ENCODE measurements at regions not wholly inside any gene's neighbourhood (a gene's known extent, or its start where the extent isn't known, plus 50 kb on each side); places are given as distances from the start of the nearest gene placed in this dataset.

GRCh38 chr10:83685458-83685857 lies 453.9 kb upstream of the GHITM start:
- no peak overlapping the region for H3K23ac ChIP-seq (ENCODE audit: insufficient read length)
- H3K56ac ChIP-seq (replicated peaks; ENCODE audit: insufficient read length, low read depth, low read length): no peak overlapping the region
- H4K91ac ChIP-seq (replicated peaks; ENCODE audit: insufficient read length, low read length): no peak overlapping the region
- H2AFZ ChIP-seq (ENCODE audit: low read length): no peak overlapping the region
- H3K27me3 ChIP-seq (replicated peaks in 1 of 4; ENCODE audit: control insufficient read depth in 3 of 4, extremely low read depth in 1 of 4, insufficient read depth in 3 of 4, low read length in 3 of 4): no peaks in the 10 kb centered on the region
- ChIA-PET POLR2A (ENCODE audit: partially characterized antibody) (no interaction called here), CTCF (ENCODE audit: partially characterized antibody) (interaction anchor here (1.6 kb wide), 1 partner anchor 13 kb away, joined by 3 read pairs; no protein-coding TSS in a partner anchor)
- no peak for DNase-seq (ENCODE audit: low read depth in 1 of 2, low spot score in 2 of 2)
- no peak overlapping the region for H2BK20ac ChIP-seq (ENCODE audit: low read length)
- H2BK5ac ChIP-seq (ENCODE audit: low read depth, low read length): no peak overlapping the region
- H2BK15ac ChIP-seq (ENCODE audit: low read length): no peak overlapping the region
- no peak for FAIRE-seq
- H3K36me3 ChIP-seq (ENCODE audit: control insufficient read depth in 2 of 4, insufficient read depth in 4 of 4, low read length in 3 of 4): no peaks in the 10 kb centered on the region
- no peak overlapping the region for H3K14ac ChIP-seq (ENCODE audit: insufficient read length)
- no peak overlapping the region for H3K9ac ChIP-seq (replicated peaks in 1 of 4; ENCODE audit: extremely low read depth in 1 of 4, low read depth in 3 of 4, low read length in 3 of 4)
- H3K27ac ChIP-seq (ENCODE audit: low read depth, low read length): no peak overlapping the region
- no peak overlapping the region for H2BK12ac ChIP-seq (ENCODE audit: low read depth, low read length)
- no peaks in the 10 kb centered on the region for H3K79me1 ChIP-seq (ENCODE audit: low read depth, low read length)
- H3K4me3 ChIP-seq (ENCODE audit: extremely low read depth in 1 of 4, insufficient read depth in 2 of 4, low read depth in 3 of 4, low read length in 4 of 4): no peak overlapping the region
- H4K20me1 ChIP-seq (replicated peaks in 1 of 2; ENCODE audit: control insufficient read depth in 1 of 2, insufficient read depth in 2 of 2, low read length in 2 of 2): no peaks in the 10 kb centered on the region
- H3K4me1 ChIP-seq (replicated peaks in 1 of 4; ENCODE audit: control insufficient read depth in 3 of 4, insufficient read depth in 4 of 4, low read length in 3 of 4): peaks cover 0 to 3% (median 0%) of the 10 kb centered on the region in 4 experiments; a peak in 1 of 7 replicates
- WGBS, 2 experiments (ENCODE audit: extremely low coverage in 1 of 2, insufficient coverage in 1 of 2, insufficient read length in 1 of 2, insufficient replicate concordance in 2 of 2, low coverage in 1 of 2, low lambda C conversion rate in 2 of 2, missing lambda C conversion rate in 1 of 2): 88% methylated on average over 5 of the region's 5 CpGs; no CpG with 5 or more reads in 1 of the 2 experiments
- H2AK5ac ChIP-seq (ENCODE audit: low read depth, low read length): no peak overlapping the region
- no peak for TF ChIP-seq POU5F1 (IDR thresholded peaks at IDR 0.05; ENCODE audit: low read depth, low read length)
- no peak for TF ChIP-seq NRF1 (IDR thresholded peaks at IDR 0.05; ENCODE audit: low read depth, low read length)
- TF ChIP-seq KDM5A (IDR thresholded peaks at IDR 0.05; ENCODE audit: low read length): no peak
- TF ChIP-seq RBBP5 (IDR thresholded peaks at IDR 0.05; ENCODE audit: borderline replicate concordance, low read depth, low read length): no peak
- H3K4me2 ChIP-seq (ENCODE audit: insufficient read depth in 1 of 2, low read depth in 2 of 2, low read length in 2 of 2): no peak overlapping the region
- H3K79me2 ChIP-seq (ENCODE audit: control insufficient read depth in 1 of 2, insufficient read depth in 2 of 2, low read length in 2 of 2): no peaks in the 10 kb centered on the region
- no peaks in the 10 kb centered on the region for H3K23me2 ChIP-seq (ENCODE audit: low read depth, low read length)
- no peak overlapping the region for H3K4ac ChIP-seq (replicated peaks; ENCODE audit: insufficient read length, low read depth, low read length)
- H4K8ac ChIP-seq (ENCODE audit: extremely low read depth, insufficient read depth, low read length): no peak overlapping the region
- H2BK120ac ChIP-seq (replicated peaks; ENCODE audit: low read depth, low read length): no peak overlapping the region
- no peaks in the 10 kb centered on the region for H3K9me3 ChIP-seq (ENCODE audit: insufficient read depth in 2 of 2, low read depth in 1 of 2, low read length in 1 of 2)
- H4K5ac ChIP-seq (ENCODE audit: insufficient read length, low read depth, low read length): no peak overlapping the region
- no peak overlapping the region for H3K18ac ChIP-seq (ENCODE audit: extremely low read depth, low read length)
